ENCODE measurements at regions not wholly inside any gene's neighbourhood (a gene's known extent, or its start where the extent isn't known, plus 50 kb on each side); places are given as distances from the start of the nearest gene placed in this dataset.

- no peaks in the 10 kb centered on the region for H3K27me3 ChIP-seq (ENCODE audit: insufficient read depth, low read length)
These were observed 716.9 kb downstream of the KCNJ18 start for GRCh38 chr17:22409160-22409751.

GRCh38 chr17:22410136-22410535 lies 717.8 kb downstream of the KCNJ18 start:
- H3K4me1 ChIP-seq (ENCODE audit: insufficient read depth, low read length) = no peaks in the 10 kb centered on the region
- no peak overlapping the region for H3K9ac ChIP-seq (ENCODE audit: low read depth, low read length)
- H3K4me3 ChIP-seq (ENCODE audit: low read length) = no peak overlapping the region
- no peaks in the 10 kb centered on the region for H3K36me3 ChIP-seq (ENCODE audit: insufficient read depth, low read depth, low read length)
- peaks cover 65% of the 10 kb centered on the region for H3K9me3 ChIP-seq (ENCODE audit: insufficient read depth, low read depth, low read length)
- no peak overlapping the region for H3K27ac ChIP-seq (ENCODE audit: low read length)
- no peaks in the 10 kb centered on the region for H3K27me3 ChIP-seq (ENCODE audit: insufficient read depth, low read length)

More at GRCh38 chr17:22409160-22409751, 716.9 kb downstream of the KCNJ18 start:
- Histone ChIP-seq H3K9ac (ENCODE audit: low read depth, low read length) (no peak overlapping the region), H3K4me1 (ENCODE audit: insufficient read depth, low read length) (no peaks in the 10 kb centered on the region), H3K27ac (ENCODE audit: low read length) (no peak overlapping the region), H3K36me3 (ENCODE audit: insufficient read depth, low read depth, low read length) (no peaks in the 10 kb centered on the region), H3K4me3 (ENCODE audit: low read length) (no peak overlapping the region), H3K9me3 (ENCODE audit: insufficient read depth, low read depth, low read length) (peaks cover 61% of the 10 kb centered on the region)

GRCh38 chr17:22411185-22411784 lies 719.0 kb downstream of the KCNJ18 start:
- H3K27me3 ChIP-seq (ENCODE audit: insufficient read depth, low read length) = no peaks in the 10 kb centered on the region
- peaks cover 71% of the 10 kb centered on the region for H3K9me3 ChIP-seq (ENCODE audit: insufficient read depth, low read depth, low read length)
- H3K27ac ChIP-seq (ENCODE audit: low read length) = no peak overlapping the region
- H3K36me3 ChIP-seq (ENCODE audit: insufficient read depth, low read depth, low read length) = no peaks in the 10 kb centered on the region
- no peak overlapping the region for H3K4me3 ChIP-seq (ENCODE audit: low read length)
- H3K4me1 ChIP-seq (ENCODE audit: insufficient read depth, low read length) = no peaks in the 10 kb centered on the region
- H3K9ac ChIP-seq (ENCODE audit: low read depth, low read length) = no peak overlapping the region

GRCh38 chr17:22435231-22435974 lies 743.1 kb downstream of the KCNJ18 start:
- Histone ChIP-seq H3K27me3 (ENCODE audit: insufficient read depth, low read length) (no peaks in the 10 kb centered on the region), H3K4me3 (ENCODE audit: low read length) (no peak overlapping the region), H3K9me3 (ENCODE audit: insufficient read depth, low read depth, low read length) (peaks cover 72% of the 10 kb centered on the region), H3K27ac (ENCODE audit: low read length) (no peak overlapping the region), H3K4me1 (ENCODE audit: insufficient read depth, low read length) (no peaks in the 10 kb centered on the region), H3K9ac (ENCODE audit: low read depth, low read length) (no peak overlapping the region), H3K36me3 (ENCODE audit: insufficient read depth, low read depth, low read length) (no peaks in the 10 kb centered on the region)

GRCh38 chr17:22441776-22442175 lies 749.5 kb downstream of the KCNJ18 start:
- Histone ChIP-seq H3K4me1 (ENCODE audit: insufficient read depth, low read length) (no peaks in the 10 kb centered on the region), H3K27me3 (ENCODE audit: insufficient read depth, low read length) (no peaks in the 10 kb centered on the region), H3K27ac (ENCODE audit: low read length) (no peak overlapping the region)

GRCh38 chr17:22443061-22443460 lies 750.7 kb downstream of the KCNJ18 start:
- H3K36me3 ChIP-seq (ENCODE audit: insufficient read depth, low read depth, low read length) = no peaks in the 10 kb centered on the region
- no peak overlapping the region for H3K27ac ChIP-seq (ENCODE audit: low read length)
- H3K27me3 ChIP-seq (ENCODE audit: insufficient read depth, low read length) = no peaks in the 10 kb centered on the region
- no peak overlapping the region for H3K4me3 ChIP-seq (ENCODE audit: low read length)
- no peak overlapping the region for H3K9ac ChIP-seq (ENCODE audit: low read depth, low read length)
- no peaks in the 10 kb centered on the region for H3K4me1 ChIP-seq (ENCODE audit: insufficient read depth, low read length)
- H3K9me3 ChIP-seq (ENCODE audit: insufficient read depth, low read depth, low read length) = peaks cover 79% of the 10 kb centered on the region

More at GRCh38 chr17:22441776-22442175, 749.5 kb downstream of the KCNJ18 start:
- peaks cover 79% of the 10 kb centered on the region for H3K9me3 ChIP-seq (ENCODE audit: insufficient read depth, low read depth, low read length)
- no peaks in the 10 kb centered on the region for H3K36me3 ChIP-seq (ENCODE audit: insufficient read depth, low read depth, low read length)
- no peak overlapping the region for H3K4me3 ChIP-seq (ENCODE audit: low read length)
- no peak overlapping the region for H3K9ac ChIP-seq (ENCODE audit: low read depth, low read length)

GRCh38 chr17:22453181-22453580 lies 760.9 kb downstream of the KCNJ18 start:
- Histone ChIP-seq H3K27ac (ENCODE audit: low read length) (no peak overlapping the region), H3K27me3 (ENCODE audit: insufficient read depth, low read length) (no peaks in the 10 kb centered on the region), H3K4me3 (ENCODE audit: low read length) (no peak overlapping the region), H3K36me3 (ENCODE audit: insufficient read depth, low read depth, low read length) (no peaks in the 10 kb centered on the region), H3K4me1 (ENCODE audit: insufficient read depth, low read length) (no peaks in the 10 kb centered on the region), H3K9ac (ENCODE audit: low read depth, low read length) (no peak overlapping the region), H3K9me3 (ENCODE audit: insufficient read depth, low read depth, low read length) (peaks cover 73% of the 10 kb centered on the region)

GRCh38 chr17:22454070-22454999 lies 762.0 kb downstream of the KCNJ18 start:
- Histone ChIP-seq H3K36me3 (ENCODE audit: insufficient read depth, low read depth, low read length) (no peaks in the 10 kb centered on the region), H3K9ac (ENCODE audit: low read depth, low read length) (no peak overlapping the region), H3K4me3 (ENCODE audit: low read length) (no peak overlapping the region), H3K27ac (ENCODE audit: low read length) (no peak overlapping the region), H3K9me3 (ENCODE audit: insufficient read depth, low read depth, low read length) (peaks cover 78% of the 10 kb centered on the region), H3K27me3 (ENCODE audit: insufficient read depth, low read length) (no peaks in the 10 kb centered on the region), H3K4me1 (ENCODE audit: insufficient read depth, low read length) (no peaks in the 10 kb centered on the region)

- peaks cover 93% of the 10 kb centered on the region for H3K9me3 ChIP-seq (ENCODE audit: insufficient read depth, low read depth, low read length)
- no peak overlapping the region for H3K9ac ChIP-seq (ENCODE audit: low read depth, low read length)
- H3K4me3 ChIP-seq (ENCODE audit: low read length) = no peak overlapping the region
- no peaks in the 10 kb centered on the region for H3K36me3 ChIP-seq (ENCODE audit: insufficient read depth, low read depth, low read length)
- H3K4me1 ChIP-seq (ENCODE audit: insufficient read depth, low read length) = no peaks in the 10 kb centered on the region
- H3K27me3 ChIP-seq (ENCODE audit: insufficient read depth, low read length) = no peaks in the 10 kb centered on the region
- no peak overlapping the region for H3K27ac ChIP-seq (ENCODE audit: low read length)
These were observed 767.1 kb downstream of the KCNJ18 start for GRCh38 chr17:22459331-22459952.

- no peak overlapping the region for H3K27ac ChIP-seq (ENCODE audit: low read length)
- no peaks in the 10 kb centered on the region for H3K27me3 ChIP-seq (ENCODE audit: insufficient read depth, low read length)
- no peaks in the 10 kb centered on the region for H3K36me3 ChIP-seq (ENCODE audit: insufficient read depth, low read depth, low read length)
- H3K4me3 ChIP-seq (ENCODE audit: low read length) = no peak overlapping the region
- H3K9ac ChIP-seq (ENCODE audit: low read depth, low read length) = no peak overlapping the region
- no peaks in the 10 kb centered on the region for H3K4me1 ChIP-seq (ENCODE audit: insufficient read depth, low read length)
- peaks cover 94% of the 10 kb centered on the region for H3K9me3 ChIP-seq (ENCODE audit: insufficient read depth, low read depth, low read length)
These were observed 767.6 kb downstream of the KCNJ18 start for GRCh38 chr17:22459953-22460350.

- Histone ChIP-seq H3K9ac (ENCODE audit: low read depth, low read length) (no peak overlapping the region), H3K9me3 (ENCODE audit: insufficient read depth, low read depth, low read length) (peaks cover 95% of the 10 kb centered on the region), H3K36me3 (ENCODE audit: insufficient read depth, low read depth, low read length) (no peaks in the 10 kb centered on the region), H3K27me3 (ENCODE audit: insufficient read depth, low read length) (no peaks in the 10 kb centered on the region), H3K4me1 (ENCODE audit: insufficient read depth, low read length) (no peaks in the 10 kb centered on the region), H3K27ac (ENCODE audit: low read length) (no peak overlapping the region), H3K4me3 (ENCODE audit: low read length) (no peak overlapping the region)
These were observed 768.2 kb downstream of the KCNJ18 start for GRCh38 chr17:22460461-22461063.

Measured in iPS-20b (cell line).